ENCODE measurements at regions not wholly inside any gene's neighbourhood (a gene's known extent, or its start where the extent isn't known, plus 50 kb on each side); places are given as distances from the start of the nearest gene placed in this dataset.

GRCh38 chr4:164304101-164304639 lies 449.8 kb upstream of the SMIM31 start:
- Histone ChIP-seq H3K4me3 (no peak overlapping the region), H3K9me3 (no peaks in the 10 kb centered on the region), H3K4me1 (ENCODE audit: control insufficient read depth in 1 of 2, low read depth in 2 of 2) (no peaks in the 10 kb centered on the region), H3K36me3 (no peaks in the 10 kb centered on the region), H3K27me3 (replicated peaks; ENCODE audit: insufficient read depth) (no peaks in the 10 kb centered on the region), H3K27ac (no peak overlapping the region)
- no peak for ATAC-seq (ENCODE audit: insufficient number of reproducible peaks, low FRiP score, low read depth)
- no peak for TF ChIP-seq CTCF (IDR thresholded peaks at IDR 0.05)
- no peak for DNase-seq (ENCODE audit: low spot score)

GRCh38 chr4:164304861-164305260 lies 449.1 kb upstream of the SMIM31 start:
- H3K4me1 ChIP-seq (ENCODE audit: control insufficient read depth in 1 of 2, low read depth in 2 of 2): no peaks in the 10 kb centered on the region
- H3K9me3 ChIP-seq: no peaks in the 10 kb centered on the region
- H3K36me3 ChIP-seq: no peaks in the 10 kb centered on the region
- ATAC-seq (ENCODE audit: insufficient number of reproducible peaks, low FRiP score, low read depth) (no peak), DNase-seq (ENCODE audit: low spot score) (no peak)
- H3K4me3 ChIP-seq: no peak overlapping the region
- no peaks in the 10 kb centered on the region for H3K27me3 ChIP-seq (replicated peaks; ENCODE audit: insufficient read depth)
- no peak overlapping the region for H3K27ac ChIP-seq
- TF ChIP-seq CTCF (IDR thresholded peaks at IDR 0.05): no peak

- Histone ChIP-seq H3K27me3 (replicated peaks; ENCODE audit: insufficient read depth) (no peaks in the 10 kb centered on the region), H3K36me3 (no peaks in the 10 kb centered on the region), H3K4me3 (no peak overlapping the region), H3K9me3 (no peaks in the 10 kb centered on the region), H3K4me1 (ENCODE audit: control insufficient read depth in 1 of 2, low read depth in 2 of 2) (no peaks in the 10 kb centered on the region), H3K27ac (no peak overlapping the region)
- no peak for ATAC-seq (ENCODE audit: insufficient number of reproducible peaks, low FRiP score, low read depth)
- DNase-seq (ENCODE audit: low spot score): no peak
- TF ChIP-seq CTCF (IDR thresholded peaks at IDR 0.05): no peak
Measured at GRCh38 chr4:164307262-164307661, 446.7 kb upstream of the SMIM31 start.

- no peak for ATAC-seq (ENCODE audit: insufficient number of reproducible peaks, low FRiP score, low read depth)
- no peak for TF ChIP-seq CTCF (IDR thresholded peaks at IDR 0.05)
- DNase-seq (ENCODE audit: low spot score): no peak
- Histone ChIP-seq H3K4me1 (ENCODE audit: control insufficient read depth in 1 of 2, low read depth in 2 of 2) (no peaks in the 10 kb centered on the region), H3K36me3 (no peaks in the 10 kb centered on the region), H3K4me3 (no peak overlapping the region), H3K27me3 (replicated peaks; ENCODE audit: insufficient read depth) (no peaks in the 10 kb centered on the region), H3K9me3 (no peaks in the 10 kb centered on the region), H3K27ac (no peak overlapping the region)
Measured at GRCh38 chr4:164312671-164313070, 441.3 kb upstream of the SMIM31 start.

GRCh38 chr4:164313853-164314252 lies 440.1 kb upstream of the SMIM31 start:
- ATAC-seq (ENCODE audit: insufficient number of reproducible peaks, low FRiP score, low read depth): no peak
- no peaks in the 10 kb centered on the region for H3K4me1 ChIP-seq (ENCODE audit: control insufficient read depth in 1 of 2, low read depth in 2 of 2)
- no peaks in the 10 kb centered on the region for H3K27me3 ChIP-seq (replicated peaks; ENCODE audit: insufficient read depth)
- H3K36me3 ChIP-seq: no peaks in the 10 kb centered on the region
- DNase-seq (ENCODE audit: low spot score): no peak
- no peak overlapping the region for H3K4me3 ChIP-seq
- TF ChIP-seq CTCF (IDR thresholded peaks at IDR 0.05): no peak
- H3K27ac ChIP-seq: no peak overlapping the region
- no peaks in the 10 kb centered on the region for H3K9me3 ChIP-seq
